T-helper 1 cell treated with Interleukin-12 subunit alpha and Interleukin-12 subunit beta and Interleukin-4 antibody, amounts not matched to agents 30 ng/mL and 1 ng/mL, for 36 hours (primary cell): ENCODE measurements at regions not wholly inside any gene's neighbourhood (a gene's known extent, or its start where the extent isn't known, plus 50 kb on each side); places are given as distances from the start of the nearest gene placed in this dataset.

Experiments used
- intact Hi-C: fragments of 100-400 bp; cut with micrococcal nuclease; formaldehyde crosslinking; loops from one replicate; pipeline ENCODE4 v1.15.1; 2024

- intact Hi-C loops = no loop called here
Observed at GRCh38 chr6:91433660-91434534, 847.0 kb upstream of the MAP3K7 start.

- intact Hi-C loops = no loop called here
Observed at GRCh38 chr6:91428953-91429560, 842.2 kb upstream of the MAP3K7 start.

- intact Hi-C loops = no loop called here
Observed at GRCh38 chr6:91428296-91428695, 841.4 kb upstream of the MAP3K7 start.

GRCh38 chr6:91420243-91420642 is 833.4 kb upstream of the MAP3K7 start:
- intact Hi-C loops = no loop called here

- intact Hi-C loops = no loop called here
Observed at GRCh38 chr6:91415031-91415605, 828.2 kb upstream of the MAP3K7 start.

GRCh38 chr6:91412532-91412931 is 825.7 kb upstream of the MAP3K7 start:
- intact Hi-C loops = no loop called here

- intact Hi-C loops = no loop called here
Observed at GRCh38 chr6:91407706-91408105, 820.8 kb upstream of the MAP3K7 start.

- intact Hi-C loops = no loop called here
Observed at GRCh38 chr6:91392951-91393350, 806.1 kb upstream of the MAP3K7 start.

- intact Hi-C loops = no loop called here
Observed at GRCh38 chr6:91387290-91388059, 800.6 kb upstream of the MAP3K7 start.

GRCh38 chr6:91386204-91386603 is 799.3 kb upstream of the MAP3K7 start:
- intact Hi-C loops = no loop called here

- intact Hi-C loops = no loop called here
Observed at GRCh38 chr6:91383207-91383606, 796.3 kb upstream of the MAP3K7 start.

- intact Hi-C loops = no loop called here
Observed at GRCh38 chr6:91376686-91377085, 789.8 kb upstream of the MAP3K7 start.

GRCh38 chr6:91366781-91367180 is 779.9 kb upstream of the MAP3K7 start:
- intact Hi-C loops = no loop called here

- intact Hi-C loops = no loop called here
Observed at GRCh38 chr6:91358986-91359385, 772.1 kb upstream of the MAP3K7 start.

- intact Hi-C loops = no loop called here
Observed at GRCh38 chr6:91352878-91353277, 766.0 kb upstream of the MAP3K7 start.

- intact Hi-C loops = no loop called here
Observed at GRCh38 chr6:91352321-91352720, 765.4 kb upstream of the MAP3K7 start.

- intact Hi-C loops = no loop called here
Observed at GRCh38 chr6:91350146-91350908, 763.5 kb upstream of the MAP3K7 start.

- intact Hi-C loops = no loop called here
Observed at GRCh38 chr6:91341473-91341872, 754.6 kb upstream of the MAP3K7 start.

- intact Hi-C loops = no loop called here
Observed at GRCh38 chr6:91340896-91341395, 754.1 kb upstream of the MAP3K7 start.

- intact Hi-C loops = no loop called here
Observed at GRCh38 chr6:91337967-91338366, 751.1 kb upstream of the MAP3K7 start.

- intact Hi-C loops = no loop called here
Observed at GRCh38 chr6:91330896-91331295, 744.0 kb upstream of the MAP3K7 start.
